ENCODE measurements at regions not wholly inside any gene's neighbourhood (a gene's known extent, or its start where the extent isn't known, plus 50 kb on each side); places are given as distances from the start of the nearest gene placed in this dataset.

GRCh38 chr6:44040786-44041185 lies 86.5 kb downstream of the MRPL14 start:
- TF ChIP-seq POLR2AphosphoS5 (IDR thresholded peaks at IDR 0.05; ENCODE audit: low read depth) (no peak), CTCF (IDR thresholded peaks at IDR 0.05; ENCODE audit: insufficient read depth, low read length) (no peak), REST (IDR thresholded peaks at IDR 0.05; ENCODE audit: insufficient replicate concordance, low read depth) (no peak), GABPA (IDR thresholded peaks at IDR 0.05; ENCODE audit: low read depth) (no peak), SPI1 (IDR thresholded peaks at IDR 0.05; ENCODE audit: borderline replicate concordance, low read depth) (no peak)
- Histone ChIP-seq H3K27ac (replicated peaks) (no peak overlapping the region), H3K27me3 (ENCODE audit: insufficient read depth, poor library complexity, severe bottlenecking) (no peaks in the 10 kb centered on the region), H3K4me3 (replicated peaks; ENCODE audit: insufficient read depth, low read length) (no peak overlapping the region)
- no peak for DNase-seq (ENCODE audit: low read depth in 1 of 2, low spot score in 1 of 2)

- TF ChIP-seq POLR2AphosphoS5 (IDR thresholded peaks at IDR 0.05; ENCODE audit: low read depth) (no peak), REST (IDR thresholded peaks at IDR 0.05; ENCODE audit: insufficient replicate concordance, low read depth) (no peak), CTCF (IDR thresholded peaks at IDR 0.05; ENCODE audit: insufficient read depth, low read length) (no peak), SPI1 (IDR thresholded peaks at IDR 0.05; ENCODE audit: borderline replicate concordance, low read depth) (no peak), GABPA (IDR thresholded peaks at IDR 0.05; ENCODE audit: low read depth) (no peak)
- H3K4me3 ChIP-seq (replicated peaks; ENCODE audit: insufficient read depth, low read length): no peak overlapping the region
- no peak overlapping the region for H3K27ac ChIP-seq (replicated peaks)
- DNase-seq (ENCODE audit: low read depth in 1 of 2, low spot score in 1 of 2): no peak
- no peaks in the 10 kb centered on the region for H3K27me3 ChIP-seq (ENCODE audit: insufficient read depth, poor library complexity, severe bottlenecking)
These were observed 87.4 kb downstream of the MRPL14 start for GRCh38 chr6:44039839-44040350.

GRCh38 chr6:44039191-44039719 lies 88.0 kb downstream of the MRPL14 start:
- no peak overlapping the region for H3K27ac ChIP-seq (replicated peaks)
- TF ChIP-seq SPI1 (IDR thresholded peaks at IDR 0.05; ENCODE audit: borderline replicate concordance, low read depth): no peak
- no peak for TF ChIP-seq POLR2AphosphoS5 (IDR thresholded peaks at IDR 0.05; ENCODE audit: low read depth)

GRCh38 chr6:44038543-44039065 lies 88.6 kb downstream of the MRPL14 start:
- no peaks in the 10 kb centered on the region for H3K27me3 ChIP-seq (ENCODE audit: insufficient read depth, poor library complexity, severe bottlenecking)
- H3K4me3 ChIP-seq (replicated peaks; ENCODE audit: insufficient read depth, low read length): no peak overlapping the region
- TF ChIP-seq POLR2AphosphoS5 (IDR thresholded peaks at IDR 0.05; ENCODE audit: low read depth): no peak
- no peak for TF ChIP-seq GABPA (IDR thresholded peaks at IDR 0.05; ENCODE audit: low read depth)
- no peak for TF ChIP-seq SPI1 (IDR thresholded peaks at IDR 0.05; ENCODE audit: borderline replicate concordance, low read depth)
- TF ChIP-seq REST (IDR thresholded peaks at IDR 0.05; ENCODE audit: insufficient replicate concordance, low read depth): no peak
- TF ChIP-seq CTCF (IDR thresholded peaks at IDR 0.05; ENCODE audit: insufficient read depth, low read length): no peak
- H3K27ac ChIP-seq (replicated peaks): no peak overlapping the region
- no peak for DNase-seq (ENCODE audit: low read depth in 1 of 2, low spot score in 1 of 2)

More at GRCh38 chr6:44039191-44039719, 88.0 kb downstream of the MRPL14 start:
- no peak overlapping the region for H3K4me3 ChIP-seq (replicated peaks; ENCODE audit: insufficient read depth, low read length)
- DNase-seq (ENCODE audit: low read depth in 1 of 2, low spot score in 1 of 2): no peak
- no peaks in the 10 kb centered on the region for H3K27me3 ChIP-seq (ENCODE audit: insufficient read depth, poor library complexity, severe bottlenecking)
